ENCODE measurements at regions not wholly inside any gene's neighbourhood (a gene's known extent, or its start where the extent isn't known, plus 50 kb on each side); places are given as distances from the start of the nearest gene placed in this dataset.

- no peak for DNase-seq (ENCODE audit: low read depth in 2 of 2)
Measured at GRCh38 chr13:90400372-90400771, 947.1 kb upstream of the MIR17HG start.

- DNase-seq (ENCODE audit: low read depth in 2 of 2), result no peak
Measured at GRCh38 chr13:90401150-90401549, 946.3 kb upstream of the MIR17HG start.

- DNase-seq (ENCODE audit: low read depth in 2 of 2), result no peak
Measured at GRCh38 chr13:90402102-90402501, 945.4 kb upstream of the MIR17HG start.

GRCh38 chr13:90402613-90403012 lies 944.9 kb upstream of the MIR17HG start:
- no peak for DNase-seq (ENCODE audit: low read depth in 2 of 2)

GRCh38 chr13:90403330-90404082 lies 944.0 kb upstream of the MIR17HG start:
- no peak for DNase-seq (ENCODE audit: low read depth in 2 of 2)

- no peak for DNase-seq (ENCODE audit: low read depth in 2 of 2)
Measured at GRCh38 chr13:90405301-90405700, 942.2 kb upstream of the MIR17HG start.

GRCh38 chr13:90412980-90413379 lies 934.5 kb upstream of the MIR17HG start:
- no peak for DNase-seq (ENCODE audit: low read depth in 2 of 2)

- DNase-seq (ENCODE audit: low read depth in 2 of 2), result no peak
Measured at GRCh38 chr13:90413548-90413947, 933.9 kb upstream of the MIR17HG start.

- DNase-seq (ENCODE audit: low read depth in 2 of 2), result no peak
Measured at GRCh38 chr13:90414691-90415596, 932.5 kb upstream of the MIR17HG start.

GRCh38 chr13:90415902-90416301 lies 931.6 kb upstream of the MIR17HG start:
- DNase-seq (ENCODE audit: low read depth in 2 of 2), result no peak

- DNase-seq (ENCODE audit: low read depth in 2 of 2), result no peak
Measured at GRCh38 chr13:90416519-90416918, 931.0 kb upstream of the MIR17HG start.

GRCh38 chr13:90416938-90417337 lies 930.5 kb upstream of the MIR17HG start:
- DNase-seq (ENCODE audit: low read depth in 2 of 2), result no peak

GRCh38 chr13:90420683-90421082 lies 926.8 kb upstream of the MIR17HG start:
- no peak for DNase-seq (ENCODE audit: low read depth in 2 of 2)

GRCh38 chr13:90427322-90428272 lies 919.9 kb upstream of the MIR17HG start:
- DNase-seq (ENCODE audit: low read depth in 2 of 2), result no peak

GRCh38 chr13:90428522-90429210 lies 918.8 kb upstream of the MIR17HG start:
- no peak for DNase-seq (ENCODE audit: low read depth in 2 of 2)

- no peak for DNase-seq (ENCODE audit: low read depth in 2 of 2)
Measured at GRCh38 chr13:90430127-90430526, 917.4 kb upstream of the MIR17HG start.

GRCh38 chr13:90436697-90437096 lies 910.8 kb upstream of the MIR17HG start:
- DNase-seq (ENCODE audit: low read depth in 2 of 2), result no peak

GRCh38 chr13:90438576-90438975 lies 908.9 kb upstream of the MIR17HG start:
- DNase-seq (ENCODE audit: low read depth in 2 of 2), result no peak

- DNase-seq (ENCODE audit: low read depth in 2 of 2), result no peak
Measured at GRCh38 chr13:90443268-90443667, 904.2 kb upstream of the MIR17HG start.

GRCh38 chr13:90444232-90444631 lies 903.3 kb upstream of the MIR17HG start:
- DNase-seq (ENCODE audit: low read depth in 2 of 2), result no peak

- no peak for DNase-seq (ENCODE audit: low read depth in 2 of 2)
Measured at GRCh38 chr13:90445179-90445578, 902.3 kb upstream of the MIR17HG start.

All from stimulated activated CD4-positive, alpha-beta T cell treated with anti-CD3 and anti-CD28 coated beads, Interleukin-12 subunit alpha, Interleukin-12 subunit beta, amount 100 ng/mL, for 24 hours (primary cell).